H9 (cell line): ENCODE measurements at regions not wholly inside any gene's neighbourhood (a gene's known extent, or its start where the extent isn't known, plus 50 kb on each side); places are given as distances from the start of the nearest gene placed in this dataset.

Experiments
- DNase-seq: peaks from one replicate; pipeline ENCODE4 v3.0.0-alpha.2; 2017
- H2AFZ ChIP-seq: one replicate; pipeline ENCODE4 v1.6.1; 2013; ENCODE audit warnings: mild to moderate bottlenecking, low read length, control low read depth, moderate library complexity
- H2AK5ac ChIP-seq: 2 replicates; pipeline ENCODE4 v1.6.1; 2013; ENCODE audit warnings: low read length, control low read depth, mixed read lengths; ENCODE audit not compliant: insufficient read length
- H2BK120ac ChIP-seq: one replicate; pipeline ENCODE4 v1.6.1; 2013; ENCODE audit warnings: low read depth, mild to moderate bottlenecking, low read length, control low read depth, inconsistent platforms; ENCODE audit not compliant: poor library complexity, severe bottlenecking
- H2BK12ac ChIP-seq: 2 replicates; pipeline ENCODE4 v1.6.1; 2013; ENCODE audit warnings: low read length, control low read depth, mixed read lengths, low read depth; ENCODE audit not compliant: insufficient read length
- H2BK15ac ChIP-seq: 2 replicates; pipeline ENCODE4 v1.6.1; 2013; ENCODE audit warnings: low read depth, low read length, control low read depth
- H2BK20ac ChIP-seq: one replicate; pipeline ENCODE4 v1.6.1; 2013; ENCODE audit warnings: low read depth, mild to moderate bottlenecking, low read length, control low read depth, inconsistent platforms; ENCODE audit not compliant: poor library complexity, severe bottlenecking
- H2BK5ac ChIP-seq: 2 replicates; pipeline ENCODE4 v1.6.1; 2013; ENCODE audit warnings: low read length, control low read depth, mixed read lengths; ENCODE audit not compliant: insufficient read length
- H3K14ac ChIP-seq: 2 replicates; pipeline ENCODE4 v1.6.1; 2013; ENCODE audit warnings: low read length, control low read depth; ENCODE audit not compliant: insufficient read depth
- H3K18ac ChIP-seq: 2 replicates; pipeline ENCODE4 v1.6.1; 2013; ENCODE audit warnings: low read depth, mild to moderate bottlenecking, mixed read lengths, low read length, control low read depth; ENCODE audit not compliant: insufficient read length
- H3K23ac ChIP-seq: 2 replicates; pipeline ENCODE4 v1.6.1; 2013; ENCODE audit warnings: low read length, control low read depth, mixed read lengths, low read depth; ENCODE audit not compliant: insufficient read length
- H3K23me2 ChIP-seq: 2 replicates; pipeline ENCODE4 v1.6.1; 2013; ENCODE audit warnings: low read depth, mild to moderate bottlenecking, mixed read lengths, low read length, control low read depth; ENCODE audit not compliant: insufficient read length, poor library complexity, severe bottlenecking
- H3K27ac ChIP-seq: 2 replicates; pipeline ENCODE4 v1.5.1; 2013; ENCODE audit warnings: low read length, control low read depth, mixed read lengths, low read depth; ENCODE audit not compliant: insufficient read length
- H3K27me3 ChIP-seq: 2 replicates; pipeline ENCODE4 v1.6.1; 2013; ENCODE audit warnings: low read length, control low read depth, inconsistent platforms; ENCODE audit not compliant: insufficient read depth
- H3K4ac ChIP-seq: 2 replicates; pipeline ENCODE4 v1.6.1; 2013; ENCODE audit warnings: low read depth, mild to moderate bottlenecking, control low read depth, inconsistent platforms, low read length, moderate library complexity
- H3K4me1 ChIP-seq: 2 replicates; pipeline ENCODE4 v1.6.1; 2013; ENCODE audit warnings: low read length, control low read depth, inconsistent platforms; ENCODE audit not compliant: insufficient read depth
- H3K4me2 ChIP-seq: 2 replicates; pipeline ENCODE4 v1.6.1; 2013; ENCODE audit warnings: low read length, control low read depth, mixed read lengths; ENCODE audit not compliant: insufficient read length, insufficient read depth
- H3K56ac ChIP-seq: 2 replicates; pipeline ENCODE4 v1.6.1; 2013; ENCODE audit warnings: low read depth, mild to moderate bottlenecking, mixed read lengths, low read length, control low read depth; ENCODE audit not compliant: insufficient read length
- H3K79me1 ChIP-seq: 2 replicates; pipeline ENCODE4 v1.6.1; 2013; ENCODE audit warnings: low read depth, mild to moderate bottlenecking, moderate library complexity, low read length, control low read depth, inconsistent platforms; ENCODE audit not compliant: insufficient read depth, poor library complexity, severe bottlenecking
- H3K79me2 ChIP-seq: 2 replicates; pipeline ENCODE4 v1.6.1; 2013; ENCODE audit warnings: low read length, control low read depth, inconsistent platforms; ENCODE audit not compliant: insufficient read depth
- H3K9ac ChIP-seq: 2 replicates; pipeline ENCODE4 v1.6.1; 2013; ENCODE audit warnings: low read length, control low read depth, mixed read lengths; ENCODE audit not compliant: insufficient read length; ENCODE audit errors: extremely low read depth
- H3K9me3 ChIP-seq: one replicate; pipeline ENCODE4 v1.6.1; 2013; ENCODE audit warnings: low read depth, low read length, inconsistent platforms; ENCODE audit not compliant: control insufficient read depth
- H3T11ph ChIP-seq: one replicate; pipeline ENCODE4 v1.6.1; 2013; ENCODE audit warnings: mild to moderate bottlenecking, low read length, control low read depth, inconsistent platforms
- H4K20me1 ChIP-seq: one replicate; pipeline ENCODE4 v1.6.1; 2013; ENCODE audit not compliant: control insufficient read depth, insufficient read length, insufficient read depth
- H4K5ac ChIP-seq: 2 replicates; pipeline ENCODE4 v1.6.1; 2013; ENCODE audit warnings: low read depth, mild to moderate bottlenecking, mixed read lengths, low read length, control low read depth; ENCODE audit not compliant: insufficient read length
- H4K8ac ChIP-seq: replicated peaks from 2 replicates; pipeline ENCODE4 v1.6.1; 2013; ENCODE audit warnings: low read length, control low read depth, mixed read lengths, low read depth; ENCODE audit not compliant: insufficient read length
- H4K91ac ChIP-seq: 2 replicates; pipeline ENCODE4 v1.6.1; 2013; ENCODE audit warnings: low read depth, mild to moderate bottlenecking, moderate library complexity, mixed read lengths, low read length, control low read depth; ENCODE audit not compliant: insufficient read length
- H3K27ac Mint-ChIP-seq, 3 experiments: 2 replicates in 2 of 3; 3 replicates in 1 of 3; pipeline ENCODE4 v1.8.0; 2020 to 2021; ENCODE audit warnings: mixed read lengths in 3 of 3, mild to moderate bottlenecking in 1 of 3, moderate library complexity in 1 of 3
- H3K27me3 Mint-ChIP-seq: 2 replicates; pipeline ENCODE4 v1.8.0; 2021; ENCODE audit warnings: low read depth, mild to moderate bottlenecking, moderate library complexity, mixed read lengths
- H3K36me3 Mint-ChIP-seq, 3 experiments: 2 replicates in 2 of 3; 3 replicates in 1 of 3; pipeline ENCODE4 v1.8.0; 2020 to 2021; ENCODE audit warnings: low read depth in 3 of 3, mixed read lengths in 3 of 3; ENCODE audit not compliant: insufficient read depth in 1 of 3
- H3K4me1 Mint-ChIP-seq, 2 experiments: 2 replicates each; pipeline ENCODE4 v1.8.0; 2020; ENCODE audit warnings: mixed read lengths in 2 of 2
- H3K4me3 Mint-ChIP-seq, 2 experiments: 2 replicates in 1 of 2; 3 replicates in 1 of 2; pipeline ENCODE4 v1.8.0; 2020 to 2021; ENCODE audit warnings: mild to moderate bottlenecking in 2 of 2, mixed read lengths in 2 of 2, moderate library complexity in 1 of 2
- H3K9me3 Mint-ChIP-seq, 2 experiments: 2 replicates in 1 of 2; 3 replicates in 1 of 2; pipeline ENCODE4 v1.8.0; 2020; ENCODE audit warnings: mild to moderate bottlenecking in 2 of 2, mixed read lengths in 2 of 2, moderate library complexity in 1 of 2
- CTCF ChIP-seq: fragments of 200-600 bp; sonication (generic); conservative IDR thresholded peaks from 3 replicates; pipeline ENCODE4 v1.8.0; 2021; ENCODE audit warnings: antibody characterized with exemption, mild to moderate bottlenecking
- WGBS: extraction: QIAGEN DNeasy Blood & Tissue Kit; methylation state at CpG from one replicate; pipeline ENCODE4 v1.1.7; 2013; ENCODE audit warnings: missing lambda C conversion rate, low lambda C conversion rate, mixed read lengths; ENCODE audit not compliant: insufficient read length; ENCODE audit errors: extremely low coverage; 5-methylcytosine and 5-hydroxymethylcytosine counted together

GRCh38 chr9:90432951-90433350 is 209.7 kb downstream of the DIRAS2 start:
- Histone ChIP-seq H3K9ac (no peak overlapping the region), H3K27ac (no peak overlapping the region), H2BK5ac (no peak overlapping the region), H4K8ac (no peak overlapping the region), H2AK5ac (no peak overlapping the region), H3K79me2 (no peaks in the 10 kb centered on the region), H3K56ac (no peak overlapping the region), H2BK120ac (no peak overlapping the region), H3K27me3 (no peaks in the 10 kb centered on the region), H2BK15ac (no peak overlapping the region), H3K18ac (no peak overlapping the region), H3K23ac (no peak overlapping the region), H3K9me3 (no peaks in the 10 kb centered on the region), H2AFZ (no peak overlapping the region), H3T11ph (no peak overlapping the region), H2BK12ac (no peak overlapping the region), H3K79me1 (no peaks in the 10 kb centered on the region), H4K20me1 (no peaks in the 10 kb centered on the region), H3K14ac (no peak overlapping the region), H3K4ac (no peak overlapping the region), H3K4me1 (peaks cover 3% of the 10 kb centered on the region; the same call in 1 of the 2 replicates), H4K91ac (no peak overlapping the region), H2BK20ac (no peak overlapping the region), H4K5ac (no peak overlapping the region), H3K23me2 (peaks cover 5% of the 10 kb centered on the region), H3K4me2 (peak overlapping the region; percentile 65)
- WGBS, result no CpG with 5 or more reads among the region's 8 CpGs
- Mint-ChIP-seq H3K27me3 (peaks cover 23% of the 10 kb centered on the region), H3K36me3 (no peaks in the 10 kb centered on the region), H3K4me1 (peaks cover 36 to 38% of the 10 kb centered on the region in 2 experiments), H3K27ac (0 out of 7 replicates have a peak overlapping the region, but pooled peaks of 1 of the 3 experiments have one; percentile 28), H3K4me3 (peak overlapping the region; percentile 63 to 74), H3K9me3 (no peaks in the 10 kb centered on the region; a peak in 1 of 5 replicates)
- no peak for TF ChIP-seq CTCF
- no peak for DNase-seq
